K562 (cell line): ENCODE measurements at regions not wholly inside any gene's neighbourhood (a gene's known extent, or its start where the extent isn't known, plus 50 kb on each side); places are given as distances from the start of the nearest gene placed in this dataset.

Experiments used
- BHLHE40 ChIP-seq: IDR thresholded peaks from 2 replicates; pipeline ENCODE4 v1.6.1; 2011; ENCODE audit warnings: low read length, improper control_type of control experiment
- FOSL1 ChIP-seq: fragments of 200-800 bp; sonication (Bioruptor generic); conservative IDR thresholded peaks from 2 replicates; pipeline ENCODE4 v1.6.1; 2016; ENCODE audit warnings: missing genetic modification characterization, missing compliant biosample characterization
- FOXK2 ChIP-seq, 2 experiments: fragments of 450-650 bp; IDR thresholded peaks in 1 of 2; conservative IDR thresholded peaks in 1 of 2; 2 replicates each; pipeline ENCODE4 v1.6.1; 2016; ENCODE audit warnings: low read depth in 2 of 2, mild to moderate bottlenecking in 1 of 2
- GABPB2 ChIP-seq: fragments of 250-450 bp; sonication (Bioruptor Pico); conservative IDR thresholded peaks from 2 replicates; pipeline ENCODE4 v1.5.1; 2021; ENCODE audit warnings: mild to moderate bottlenecking
- HOXB6 ChIP-seq: fragments of 250-450 bp; sonication (Bioruptor Pico); IDR thresholded peaks from 2 replicates; pipeline ENCODE4 v1.5.1; 2022; ENCODE audit warnings: mild to moderate bottlenecking, borderline replicate concordance
- PHF8 ChIP-seq: fragments of 200-600 bp; sonication (generic); IDR thresholded peaks from 2 replicates; pipeline ENCODE4 v1.6.1; 2012; ENCODE audit warnings: mixed run types, mild to moderate bottlenecking, inconsistent platforms, low read length, moderate library complexity, borderline replicate concordance
- PRDM10 ChIP-seq: fragments of 450-650 bp; IDR thresholded peaks from 2 replicates; pipeline ENCODE4 v1.6.1; 2018; ENCODE audit not compliant: partially characterized antibody
- THRB ChIP-seq: fragments of 450-650 bp; formaldehyde crosslinking; conservative IDR thresholded peaks from 2 replicates; pipeline ENCODE4 v1.4.0; 2022; ENCODE audit warnings: mild to moderate bottlenecking, missing genetic modification characterization
- ZNF274 ChIP-seq: IDR thresholded peaks from 2 replicates; pipeline ENCODE4 v1.6.1; 2011; ENCODE audit warnings: low read depth, mild to moderate bottlenecking, low read length, moderate library complexity, borderline replicate concordance
- ZNF76 ChIP-seq: fragments of 250-450 bp; sonication (Bioruptor Pico); IDR thresholded peaks from 2 replicates; pipeline ENCODE4 v1.4.0; 2020; ENCODE audit warnings: mild to moderate bottlenecking, moderate library complexity, borderline replicate concordance
- TF ChIP-seq, protein P1 (sequence below), 2 experiments: fragments of 450-650 bp; IDR thresholded peaks; 2 replicates each; pipeline ENCODE4 v1.6.1; 2016
- TF ChIP-seq, protein P2 (sequence below): fragments of 250-450 bp; sonication (Bioruptor Pico); IDR thresholded peaks from 2 replicates; pipeline ENCODE4 v1.9.0; 2021; ENCODE audit warnings: mild to moderate bottlenecking, inconsistent platforms
- TF ChIP-seq, protein P3 (sequence below): conservative IDR thresholded peaks from 2 replicates; pipeline ENCODE4 v1.6.1; 2011; ENCODE audit warnings: low read depth, mild to moderate bottlenecking, low read length; ENCODE audit not compliant: control insufficient read depth
- TF ChIP-seq, protein P4 (sequence below): fragments of 250-450 bp; sonication (Bioruptor Pico); IDR thresholded peaks from 2 replicates; pipeline ENCODE4 v1.8.0; 2022; ENCODE audit warnings: inconsistent platforms

DNA sequence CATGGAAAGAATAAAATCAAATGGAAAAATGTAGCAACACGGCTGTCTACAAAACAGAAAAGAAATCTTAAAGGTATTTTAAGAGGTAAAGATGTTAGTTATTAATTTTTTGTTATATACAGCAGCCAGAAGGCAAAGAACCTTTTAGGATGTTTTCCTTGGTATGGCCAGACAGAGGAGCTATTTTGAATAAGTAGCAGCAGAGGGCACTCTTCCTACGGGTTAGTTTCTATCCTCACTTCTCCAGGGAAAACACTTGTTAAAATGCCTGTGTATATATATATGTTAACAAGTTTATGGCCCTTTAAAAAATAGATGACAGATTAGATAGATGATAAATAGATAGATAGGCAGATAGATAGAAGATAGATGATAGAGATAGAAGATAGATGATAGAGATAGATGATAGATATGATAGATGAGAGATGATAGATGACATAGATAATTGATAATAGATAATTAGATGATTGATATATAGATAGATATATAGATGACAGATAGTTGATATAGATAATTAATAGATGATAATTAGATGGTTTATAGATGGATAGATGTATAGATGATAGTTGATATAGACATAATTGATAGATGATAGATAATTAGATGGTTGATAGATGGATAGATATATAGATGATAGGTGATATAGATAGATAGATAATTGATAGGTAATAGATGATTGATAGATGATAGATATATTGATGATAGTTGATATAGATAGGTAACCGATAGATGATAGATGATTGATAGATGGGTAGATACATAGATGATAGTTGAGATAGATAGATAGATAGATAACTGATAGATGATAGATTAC lies 57.8 kb upstream of the WIPF3 start (continued):
- TF ChIP-seq, protein P1, sequence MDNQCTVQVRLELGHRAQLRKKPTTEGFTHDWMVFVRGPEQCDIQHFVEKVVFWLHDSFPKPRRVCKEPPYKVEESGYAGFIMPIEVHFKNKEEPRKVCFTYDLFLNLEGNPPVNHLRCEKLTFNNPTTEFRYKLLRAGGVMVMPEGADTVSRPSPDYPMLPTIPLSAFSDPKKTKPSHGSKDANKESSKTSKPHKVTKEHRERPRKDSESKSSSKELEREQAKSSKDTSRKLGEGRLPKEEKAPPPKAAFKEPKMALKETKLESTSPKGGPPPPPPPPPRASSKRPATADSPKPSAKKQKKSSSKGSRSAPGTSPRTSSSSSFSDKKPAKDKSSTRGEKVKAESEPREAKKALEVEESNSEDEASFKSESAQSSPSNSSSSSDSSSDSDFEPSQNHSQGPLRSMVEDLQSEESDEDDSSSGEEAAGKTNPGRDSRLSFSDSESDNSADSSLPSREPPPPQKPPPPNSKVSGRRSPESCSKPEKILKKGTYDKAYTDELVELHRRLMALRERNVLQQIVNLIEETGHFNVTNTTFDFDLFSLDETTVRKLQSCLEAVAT (IDR thresholded peaks at IDR 0.05) = no peak
- TF ChIP-seq ZNF76 (no peak), HOXB6 (CRISPR knock-in tag) (no peak), GABPB2 (CRISPR knock-in tag) (no peak), PRDM10 (no peak), FOSL1 (no peak), BHLHE40 (no peak), PHF8 (no peak), THRB (no peak), FOXK2 (conservative IDR thresholded peaks at IDR 0.05 in 1 of 2, IDR thresholded peaks at IDR 0.05 in 1 of 2; ENCODE audit: low read depth in 2 of 2) (peak in 1 of 2 experiments; percentile 15; a peak in 1 of 4 replicates), ZNF274 (no peak)
- TF ChIP-seq, protein P2, sequence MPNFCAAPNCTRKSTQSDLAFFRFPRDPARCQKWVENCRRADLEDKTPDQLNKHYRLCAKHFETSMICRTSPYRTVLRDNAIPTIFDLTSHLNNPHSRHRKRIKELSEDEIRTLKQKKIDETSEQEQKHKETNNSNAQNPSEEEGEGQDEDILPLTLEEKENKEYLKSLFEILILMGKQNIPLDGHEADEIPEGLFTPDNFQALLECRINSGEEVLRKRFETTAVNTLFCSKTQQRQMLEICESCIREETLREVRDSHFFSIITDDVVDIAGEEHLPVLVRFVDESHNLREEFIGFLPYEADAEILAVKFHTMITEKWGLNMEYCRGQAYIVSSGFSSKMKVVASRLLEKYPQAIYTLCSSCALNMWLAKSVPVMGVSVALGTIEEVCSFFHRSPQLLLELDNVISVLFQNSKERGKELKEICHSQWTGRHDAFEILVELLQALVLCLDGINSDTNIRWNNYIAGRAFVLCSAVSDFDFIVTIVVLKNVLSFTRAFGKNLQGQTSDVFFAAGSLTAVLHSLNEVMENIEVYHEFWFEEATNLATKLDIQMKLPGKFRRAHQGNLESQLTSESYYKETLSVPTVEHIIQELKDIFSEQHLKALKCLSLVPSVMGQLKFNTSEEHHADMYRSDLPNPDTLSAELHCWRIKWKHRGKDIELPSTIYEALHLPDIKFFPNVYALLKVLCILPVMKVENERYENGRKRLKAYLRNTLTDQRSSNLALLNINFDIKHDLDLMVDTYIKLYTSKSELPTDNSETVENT = no peak
- TF ChIP-seq, protein P3, sequence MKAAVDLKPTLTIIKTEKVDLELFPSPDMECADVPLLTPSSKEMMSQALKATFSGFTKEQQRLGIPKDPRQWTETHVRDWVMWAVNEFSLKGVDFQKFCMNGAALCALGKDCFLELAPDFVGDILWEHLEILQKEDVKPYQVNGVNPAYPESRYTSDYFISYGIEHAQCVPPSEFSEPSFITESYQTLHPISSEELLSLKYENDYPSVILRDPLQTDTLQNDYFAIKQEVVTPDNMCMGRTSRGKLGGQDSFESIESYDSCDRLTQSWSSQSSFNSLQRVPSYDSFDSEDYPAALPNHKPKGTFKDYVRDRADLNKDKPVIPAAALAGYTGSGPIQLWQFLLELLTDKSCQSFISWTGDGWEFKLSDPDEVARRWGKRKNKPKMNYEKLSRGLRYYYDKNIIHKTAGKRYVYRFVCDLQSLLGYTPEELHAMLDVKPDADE = no peak
- TF ChIP-seq, protein P4, sequence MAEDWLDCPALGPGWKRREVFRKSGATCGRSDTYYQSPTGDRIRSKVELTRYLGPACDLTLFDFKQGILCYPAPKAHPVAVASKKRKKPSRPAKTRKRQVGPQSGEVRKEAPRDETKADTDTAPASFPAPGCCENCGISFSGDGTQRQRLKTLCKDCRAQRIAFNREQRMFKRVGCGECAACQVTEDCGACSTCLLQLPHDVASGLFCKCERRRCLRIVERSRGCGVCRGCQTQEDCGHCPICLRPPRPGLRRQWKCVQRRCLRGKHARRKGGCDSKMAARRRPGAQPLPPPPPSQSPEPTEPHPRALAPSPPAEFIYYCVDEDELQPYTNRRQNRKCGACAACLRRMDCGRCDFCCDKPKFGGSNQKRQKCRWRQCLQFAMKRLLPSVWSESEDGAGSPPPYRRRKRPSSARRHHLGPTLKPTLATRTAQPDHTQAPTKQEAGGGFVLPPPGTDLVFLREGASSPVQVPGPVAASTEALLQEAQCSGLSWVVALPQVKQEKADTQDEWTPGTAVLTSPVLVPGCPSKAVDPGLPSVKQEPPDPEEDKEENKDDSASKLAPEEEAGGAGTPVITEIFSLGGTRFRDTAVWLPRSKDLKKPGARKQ (CRISPR knock-in tag) = no peak
